OCI-LY7 (cell line): ENCODE measurements at regions not wholly inside any gene's neighbourhood (a gene's known extent, or its start where the extent isn't known, plus 50 kb on each side); places are given as distances from the start of the nearest gene placed in this dataset.

Experiments
- BruUV-seq: library from RNA; stranded (reverse); fragments of 400-500 nt; replicated peaks from 2 replicates; lab custom pipeline; 2021; lab: Mats Ljungman, UMichigan
- CTCF ChIA-PET: fragments of 300-600 bp; sonication (Branson Sonifier 250); formaldehyde crosslinking; loops from one replicate; lab custom pipeline; 2022; ENCODE audit warnings: antibody characterized with exemption; ENCODE audit not compliant: unreplicated experiment; lab: Charles Lee
- POLR2A ChIA-PET: fragments of 300-600 bp; sonication (Branson Sonifier 250); formaldehyde crosslinking; loops from one replicate; lab custom pipeline; 2022; ENCODE audit warnings: antibody characterized with exemption; lab: Charles Lee
- DNase-seq: peaks from one replicate; pipeline ENCODE4 v3.0.0-alpha.2; 2015; ENCODE audit warnings: low spot score
- H2AFZ ChIP-seq: fragments of 200-600 bp; sonication (generic), shearing (Covaris generic); 2 replicates; pipeline ENCODE4 v1.6.1; 2014; ENCODE audit warnings: mild to moderate bottlenecking, antibody characterized with exemption, low read length, moderate library complexity
- H3K27ac ChIP-seq: fragments of 200-600 bp; sonication (generic); 2 replicates; pipeline ENCODE4 v1.5.1; 2014; ENCODE audit warnings: mixed run types, low read depth, mild to moderate bottlenecking, moderate library complexity, low read length, inconsistent platforms; ENCODE audit not compliant: poor library complexity, severe bottlenecking
- H3K36me3 ChIP-seq: fragments of 200-600 bp; sonication (generic); 2 replicates; pipeline ENCODE4 v1.6.1; 2014; ENCODE audit warnings: mild to moderate bottlenecking, antibody characterized with exemption, low read length, moderate library complexity, mixed read lengths; ENCODE audit not compliant: insufficient read depth
- H3K4me1 ChIP-seq: fragments of 200-600 bp; sonication (generic); 2 replicates; pipeline ENCODE4 v1.5.1; 2014; ENCODE audit warnings: mild to moderate bottlenecking, low read length; ENCODE audit not compliant: insufficient read depth, poor library complexity, severe bottlenecking
- H3K4me2 ChIP-seq: fragments of 200-600 bp; sonication (generic); 2 replicates; pipeline ENCODE4 v1.6.1; 2014; ENCODE audit warnings: mild to moderate bottlenecking, low read length
- H3K4me3 ChIP-seq: fragments of 200-600 bp; sonication (generic); 2 replicates; pipeline ENCODE4 v1.5.1; 2014; ENCODE audit warnings: mild to moderate bottlenecking, low read depth, low read length; ENCODE audit not compliant: poor library complexity, severe bottlenecking
- H3K79me2 ChIP-seq: fragments of 200-600 bp; sonication (generic); 2 replicates; pipeline ENCODE4 v1.6.1; 2016; ENCODE audit warnings: low read depth, mild to moderate bottlenecking, low read length, moderate library complexity, mixed read lengths; ENCODE audit not compliant: insufficient read depth
- H3K9me2 ChIP-seq: fragments of 200-600 bp; sonication (generic); 2 replicates; pipeline ENCODE4 v1.6.1; 2016; ENCODE audit warnings: mild to moderate bottlenecking, low read length, mixed read lengths; ENCODE audit not compliant: insufficient read depth
- H3K9me3 ChIP-seq: fragments of 200-600 bp; sonication (generic); 2 replicates; pipeline ENCODE4 v1.6.1; 2014; ENCODE audit warnings: mild to moderate bottlenecking, mixed run types, low read length, mixed read lengths
- H4K20me1 ChIP-seq: fragments of 200-600 bp; sonication (generic); 2 replicates; pipeline ENCODE4 v1.6.1; 2014; ENCODE audit warnings: mild to moderate bottlenecking, antibody characterized with exemption, low read length, moderate library complexity, mixed read lengths; ENCODE audit not compliant: insufficient read depth
- CTCF ChIP-seq: fragments of 200-600 bp; sonication (generic); conservative IDR thresholded peaks from 2 replicates; pipeline ENCODE4 v1.5.1; 2014; ENCODE audit warnings: mild to moderate bottlenecking, antibody characterized with exemption, low read length, moderate library complexity, mixed read lengths
- EZH2phosphoT487 ChIP-seq: fragments of 200-600 bp; sonication (generic); IDR thresholded peaks from 2 replicates; pipeline ENCODE4 v1.6.1; 2018; ENCODE audit warnings: low read depth, borderline replicate concordance, mild to moderate bottlenecking, mixed run types, antibody characterized with exemption, low read length, moderate library complexity, mixed read lengths
- intact Hi-C: fragments of 100-400 bp; cut with micrococcal nuclease; formaldehyde crosslinking; loops from one replicate; pipeline ENCODE4 v1.10.0; 2022; ENCODE audit not compliant: unreplicated experiment

GRCh38 chr18:22643731-22644130 is 226.0 kb upstream of the CTAGE1 start:
- DNase-seq, result no peak
- ChIA-PET CTCF (no interaction called here), POLR2A (interaction anchor here (0.6 kb wide), 1 partner anchor 867 kb away, joined by 5 read pairs; no protein-coding TSS in a partner anchor)
- intact Hi-C loops, result no loop called here
- no TSS peak for BruUV-seq
- no peak overlapping the region for H3K27ac ChIP-seq
- TF ChIP-seq EZH2phosphoT487 (no peak), CTCF (no peak)
- H3K4me2 ChIP-seq, result no peak overlapping the region
- H3K4me1 ChIP-seq, result no peaks in the 10 kb centered on the region
- no peaks in the 10 kb centered on the region for H3K36me3 ChIP-seq
- H4K20me1 ChIP-seq, result no peaks in the 10 kb centered on the region
- H3K4me3 ChIP-seq, result no peak overlapping the region
- H3K9me2 ChIP-seq, result no peaks in the 10 kb centered on the region
- H3K9me3 ChIP-seq, result no peaks in the 10 kb centered on the region
- no peak overlapping the region for H2AFZ ChIP-seq
- no peaks in the 10 kb centered on the region for H3K79me2 ChIP-seq

GRCh38 chr18:22650247-22650646 is 232.5 kb upstream of the CTAGE1 start:
- DNase-seq, result no peak
- CTCF ChIA-PET, result interaction anchor here (1.0 kb wide), 1 partner anchor 23 kb away, joined by 3 read pairs; no protein-coding TSS in a partner anchor
- H4K20me1 ChIP-seq, result no peaks in the 10 kb centered on the region
- H3K79me2 ChIP-seq, result no peaks in the 10 kb centered on the region
- POLR2A ChIA-PET, result no interaction called here
- H2AFZ ChIP-seq, result no peak overlapping the region
- TF ChIP-seq EZH2phosphoT487 (no peak), CTCF (no peak)
- intact Hi-C loops, result no loop called here
- no peaks in the 10 kb centered on the region for H3K9me2 ChIP-seq
- H3K4me1 ChIP-seq, result no peaks in the 10 kb centered on the region
- H3K27ac ChIP-seq, result no peak overlapping the region
- peaks cover 5% of the 10 kb centered on the region; the same call in 1 of the 2 replicates for H3K9me3 ChIP-seq
- no peaks in the 10 kb centered on the region for H3K36me3 ChIP-seq
- no peak overlapping the region for H3K4me3 ChIP-seq
- no TSS peak for BruUV-seq
- no peak overlapping the region for H3K4me2 ChIP-seq

DNA sequence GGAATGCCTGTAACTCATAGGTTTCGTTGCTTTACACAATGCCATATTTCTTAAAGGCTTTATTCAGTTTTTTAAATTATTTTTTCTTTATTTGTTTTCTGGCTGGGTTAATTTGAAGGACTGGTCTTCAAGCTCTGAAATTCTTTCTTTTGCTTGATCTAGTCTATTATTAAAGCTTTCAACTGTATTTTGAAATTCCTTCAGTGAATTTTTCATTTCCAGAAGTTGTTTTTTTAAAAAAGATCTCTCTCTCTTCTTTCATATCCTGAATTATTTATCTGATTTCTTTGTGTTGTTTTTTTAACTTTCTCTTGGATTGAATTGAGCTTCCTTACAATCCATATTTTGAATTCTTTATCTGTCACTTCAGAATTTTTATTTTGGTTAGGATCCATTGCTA is 239.9 kb upstream of the CTAGE1 start:
- peaks cover 26% of the 10 kb centered on the region for H3K9me3 ChIP-seq
- ChIA-PET CTCF (no interaction called here), POLR2A (no interaction called here)
- no peak overlapping the region for H3K4me2 ChIP-seq
- TF ChIP-seq CTCF, result no peak
- no peak for TF ChIP-seq EZH2phosphoT487
- no peak for DNase-seq
- H3K36me3 ChIP-seq, result no peaks in the 10 kb centered on the region
- H2AFZ ChIP-seq, result no peak overlapping the region
- H3K79me2 ChIP-seq, result no peaks in the 10 kb centered on the region
- no peak overlapping the region for H3K4me3 ChIP-seq
- H3K4me1 ChIP-seq, result no peaks in the 10 kb centered on the region
- H3K9me2 ChIP-seq, result no peaks in the 10 kb centered on the region
- no peak overlapping the region for H3K27ac ChIP-seq
- no TSS peak for BruUV-seq
- intact Hi-C loops, result no loop called here
- H4K20me1 ChIP-seq, result no peaks in the 10 kb centered on the region
